MCF 10A (cell line): ENCODE measurements at regions not wholly inside any gene's neighbourhood (a gene's known extent, or its start where the extent isn't known, plus 50 kb on each side); places are given as distances from the start of the nearest gene placed in this dataset.
A peak's percentile ranks its signal among the peaks of the same experiment; 100 is the strongest.
"Not testable (repeated sequence)": the region's sequence is repeated elsewhere in the genome, so short reads cannot be mapped to it uniquely, and the experiment has no call there.

Experiments
- BruUV-seq: library from RNA; stranded (reverse); fragments of 400-500 nt; replicated peaks from 2 replicates; lab custom pipeline; 2021; lab: Mats Ljungman, UMichigan
- CTCF ChIA-PET: fragments of 300-600 bp; sonication (Branson Sonifier 250); formaldehyde crosslinking; extraction: SDS; loops from one replicate; lab custom pipeline; 2021; ENCODE audit warnings: antibody characterized with exemption, inconsistent platforms; lab: Yijun Ruan, JAX
- POLR2A ChIA-PET: fragments of 300-600, 350-650 bp; sonication (Branson Sonifier 250); formaldehyde crosslinking; extraction: SDS; loops from one replicate; lab custom pipeline; 2020; ENCODE audit warnings: antibody characterized with exemption, inconsistent platforms; lab: Yijun Ruan, JAX
- DNase-seq: peaks from one replicate; pipeline ENCODE4 v3.0.0-alpha.2; 2018; ENCODE audit not compliant: unreplicated experiment
- H3K27ac Mint-ChIP-seq: one replicate; pipeline ENCODE4 v1.8.0; 2022; ENCODE audit warnings: mild to moderate bottlenecking, low read depth, mixed read lengths; ENCODE audit not compliant: unreplicated experiment
- H3K27me3 Mint-ChIP-seq: one replicate; pipeline ENCODE4 v1.8.0; 2022; ENCODE audit warnings: mixed read lengths; ENCODE audit not compliant: insufficient read depth, unreplicated experiment
- H3K36me3 Mint-ChIP-seq: one replicate; pipeline ENCODE4 v1.8.0; 2022; ENCODE audit warnings: mild to moderate bottlenecking, moderate library complexity, mixed read lengths; ENCODE audit not compliant: insufficient read depth, unreplicated experiment
- H3K4me1 Mint-ChIP-seq: one replicate; pipeline ENCODE4 v1.8.0; 2022; ENCODE audit warnings: mixed read lengths; ENCODE audit not compliant: insufficient read depth, unreplicated experiment
- H3K4me3 Mint-ChIP-seq: one replicate; pipeline ENCODE4 v1.8.0; 2022; ENCODE audit warnings: mild to moderate bottlenecking, moderate library complexity, mixed read lengths; ENCODE audit not compliant: unreplicated experiment
- H3K9me3 Mint-ChIP-seq: one replicate; pipeline ENCODE4 v1.8.0; 2022; ENCODE audit warnings: mixed read lengths; ENCODE audit not compliant: unreplicated experiment
- CTCF ChIP-seq: fragments of 200-600 bp; IDR thresholded peaks from one replicate; pipeline ENCODE4 v1.8.0; 2022; ENCODE audit warnings: antibody characterized with exemption, mild to moderate bottlenecking; ENCODE audit not compliant: unreplicated experiment
- intact Hi-C: fragments of 100-400 bp; cut with micrococcal nuclease; formaldehyde crosslinking; loops from 2 replicates; pipeline ENCODE4 v1.14.1; 2022

GRCh38 chr5:23132231-23132630 lies 279.1 kb upstream of the CDH12 start:
- ChIA-PET POLR2A (interaction anchor here (0.7 kb wide), 1 partner anchor 1201 kb away, joined by 3 read pairs; no protein-coding TSS in a partner anchor), CTCF (interaction anchor here (0.7 kb wide), 1 partner anchor 1247 kb away, joined by 3 read pairs; no protein-coding TSS in a partner anchor)
- no peak overlapping the region for H3K4me3 Mint-ChIP-seq

GRCh38 chr5:23112237-23112636 lies 259.1 kb upstream of the CDH12 start:
- no TSS peak for BruUV-seq
- no peak for TF ChIP-seq CTCF
- H3K36me3 Mint-ChIP-seq: peaks cover 6% of the 10 kb centered on the region
- no peaks in the 10 kb centered on the region for H3K4me1 Mint-ChIP-seq
- POLR2A ChIA-PET: interaction anchor here (0.6 kb wide), 1 partner anchor 101 kb away, joined by 5 read pairs; no protein-coding TSS in a partner anchor
- no peak overlapping the region for H3K27ac Mint-ChIP-seq
- intact Hi-C loops: no loop called here
- no peak for DNase-seq
- peaks cover 2% of the 10 kb centered on the region for H3K9me3 Mint-ChIP-seq
- H3K27me3 Mint-ChIP-seq: no peaks in the 10 kb centered on the region
- no peak overlapping the region for H3K4me3 Mint-ChIP-seq
- CTCF ChIA-PET: interaction anchor here (0.8 kb wide), 1 partner anchor 9 kb away, joined by 4 read pairs; no protein-coding TSS in a partner anchor

More at GRCh38 chr5:23132231-23132630, 279.1 kb upstream of the CDH12 start:
- Mint-ChIP-seq H3K4me1 (no peaks in the 10 kb centered on the region), H3K27ac (no peak overlapping the region), H3K27me3 (no peaks in the 10 kb centered on the region), H3K9me3 (peaks cover 7% of the 10 kb centered on the region), H3K36me3 (no peaks in the 10 kb centered on the region)
- intact Hi-C loops: no loop called here
- DNase-seq: no peak
- TF ChIP-seq CTCF: no peak
- BruUV-seq: no TSS peak

- TF ChIP-seq CTCF: no peak
- Mint-ChIP-seq H3K27me3 (no peaks in the 10 kb centered on the region), H3K36me3 (no peaks in the 10 kb centered on the region), H3K9me3 (peaks cover 12% of the 10 kb centered on the region), H3K27ac (peak overlapping the region; percentile 49), H3K4me1 (no peaks in the 10 kb centered on the region), H3K4me3 (no peak overlapping the region)
- ChIA-PET CTCF (no interaction called here), POLR2A (no interaction called here)
- intact Hi-C loops: no loop called here
- BruUV-seq: no TSS peak
- no peak for DNase-seq
Measured at GRCh38 chr5:23105021-23105420, 251.9 kb upstream of the CDH12 start.

- no peak for DNase-seq
- no peaks in the 10 kb centered on the region for H3K4me1 Mint-ChIP-seq
- intact Hi-C loops: no loop called here
- peaks cover 12% of the 10 kb centered on the region for H3K9me3 Mint-ChIP-seq
- H3K27me3 Mint-ChIP-seq: no peaks in the 10 kb centered on the region
- BruUV-seq: no TSS peak
- H3K36me3 Mint-ChIP-seq: no peaks in the 10 kb centered on the region
- no peak overlapping the region for H3K27ac Mint-ChIP-seq
- no peak overlapping the region for H3K4me3 Mint-ChIP-seq
- ChIA-PET POLR2A (no interaction called here), CTCF (interaction anchor here (0.7 to 0.8 kb wide), 2 partner anchors 9 to 1653 kb away, joined by 4 to 5 read pairs; no protein-coding TSS in a partner anchor)
- TF ChIP-seq CTCF: no peak
Measured at GRCh38 chr5:23103566-23103965, 250.4 kb upstream of the CDH12 start.

GRCh38 chr5:23095418-23095817 lies 242.3 kb upstream of the CDH12 start:
- intact Hi-C loops, H3K27ac Mint-ChIP-seq, H3K4me3 Mint-ChIP-seq, CTCF ChIA-PET, H3K27me3 Mint-ChIP-seq, BruUV-seq, H3K36me3 Mint-ChIP-seq, H3K4me1 Mint-ChIP-seq, H3K9me3 Mint-ChIP-seq, DNase-seq: not testable (repeated sequence)
- POLR2A ChIA-PET: interaction anchor here (0.6 kb wide), 1 partner anchor 175 kb away, joined by 3 read pairs; no protein-coding TSS in a partner anchor
